IMR-90 (cell line): ENCODE measurements at regions not wholly inside any gene's neighbourhood (a gene's known extent, or its start where the extent isn't known, plus 50 kb on each side); places are given as distances from the start of the nearest gene placed in this dataset.
"Not testable (repeated sequence)": the region's sequence is repeated elsewhere in the genome, so short reads cannot be mapped to it uniquely, and the experiment has no call there.

Source experiments
- ATAC-seq: fragments of 200-7000 bp; cut with Tn5 transposase; 2 replicates; pipeline ENCODE4 v1.9.1; 2020; ENCODE audit warnings: low read depth, mild to moderate bottlenecking, moderate library complexity
- BruUV-seq: library from RNA; stranded (reverse); fragments of 400-500 nt; replicated peaks from 2 replicates; lab custom pipeline; 2021; lab: Mats Ljungman, UMichigan
- CTCF ChIA-PET: fragments of 300-600 bp; formaldehyde crosslinking; extraction: SDS; loops from one replicate; lab custom pipeline; 2021; ENCODE audit warnings: antibody characterized with exemption; lab: Yijun Ruan, JAX
- POLR2A ChIA-PET: fragments of 300-600 bp; sonication (Branson Sonifier 250); formaldehyde crosslinking; loops from one replicate; lab custom pipeline; 2022; ENCODE audit warnings: antibody characterized with exemption; ENCODE audit not compliant: unreplicated experiment; lab: Charles Lee
- DNase-seq: peaks from one replicate; pipeline ENCODE4 v3.0.0; 2013
- H2AFZ ChIP-seq: replicated peaks from 2 replicates; pipeline ENCODE3; 2013; ENCODE audit warnings: low read length, mild to moderate bottlenecking; ENCODE audit not compliant: poor library complexity
- H2AK5ac ChIP-seq: 2 replicates; pipeline ENCODE4 v1.6.1; 2013; ENCODE audit warnings: low read depth, low read length, inconsistent platforms
- H2AK9ac ChIP-seq: replicated peaks from 2 replicates; pipeline ENCODE3; 2013; ENCODE audit warnings: mild to moderate bottlenecking, low read depth, low read length, moderate library complexity; ENCODE audit not compliant: poor library complexity
- H2BK120ac ChIP-seq: 2 replicates; pipeline ENCODE4 v1.6.1; 2013; ENCODE audit warnings: low read depth, low read length, inconsistent platforms
- H2BK15ac ChIP-seq: 3 replicates; pipeline ENCODE4 v1.6.1; 2013; ENCODE audit warnings: low read depth, low read length, inconsistent platforms
- H2BK20ac ChIP-seq: 2 replicates; pipeline ENCODE4 v1.6.1; 2013; ENCODE audit warnings: low read depth, mild to moderate bottlenecking, inconsistent platforms, low read length, moderate library complexity
- H2BK5ac ChIP-seq: 2 replicates; pipeline ENCODE4 v1.6.1; 2013; ENCODE audit warnings: mild to moderate bottlenecking, low read depth, low read length, inconsistent platforms; ENCODE audit not compliant: poor library complexity, severe bottlenecking
- H3K14ac ChIP-seq: replicated peaks from 2 replicates; pipeline ENCODE4 v1.6.1; 2013; ENCODE audit warnings: low read depth, low read length, inconsistent platforms
- H3K18ac ChIP-seq: 2 replicates; pipeline ENCODE4 v1.6.1; 2013; ENCODE audit warnings: low read depth, low read length, control low read depth
- H3K23ac ChIP-seq: 2 replicates; pipeline ENCODE4 v1.6.1; 2013; ENCODE audit warnings: low read depth, low read length, inconsistent platforms
- H3K27ac ChIP-seq: 2 replicates; pipeline ENCODE4 v1.5.1; 2013; ENCODE audit warnings: mild to moderate bottlenecking, control low read depth, low read length; ENCODE audit not compliant: insufficient read depth
- H3K27me3 ChIP-seq: 2 replicates; pipeline ENCODE4 v1.6.1; 2013; ENCODE audit warnings: low read length; ENCODE audit not compliant: control insufficient read depth, insufficient read depth
- H3K36me3 ChIP-seq: 2 replicates; pipeline ENCODE4 v1.6.1; 2013; ENCODE audit warnings: low read length, mixed read lengths; ENCODE audit not compliant: control insufficient read depth, insufficient read depth
- H3K4ac ChIP-seq: 2 replicates; pipeline ENCODE4 v1.6.1; 2013; ENCODE audit warnings: low read depth, low read length, inconsistent platforms
- H3K4me1 ChIP-seq: 2 replicates; pipeline ENCODE4 v1.6.1; 2013; ENCODE audit warnings: low read length, mixed read lengths; ENCODE audit not compliant: control insufficient read depth, insufficient read depth
- H3K4me2 ChIP-seq: 2 replicates; pipeline ENCODE4 v1.6.1; 2013; ENCODE audit warnings: low read depth, mild to moderate bottlenecking, control low read depth, low read length, moderate library complexity
- H3K4me3 ChIP-seq: 2 replicates; pipeline ENCODE4 v1.5.1; 2013; ENCODE audit warnings: low read depth, mild to moderate bottlenecking, control low read depth, low read length, moderate library complexity; ENCODE audit not compliant: insufficient read depth
- H3K56ac ChIP-seq: 2 replicates; pipeline ENCODE4 v1.6.1; 2013; ENCODE audit warnings: low read length, inconsistent platforms; ENCODE audit not compliant: insufficient read depth; ENCODE audit errors: extremely low read depth
- H3K79me1 ChIP-seq, 2 experiments: 2 replicates each; pipeline ENCODE4 v1.6.1; 2013; ENCODE audit warnings: low read length in 2 of 2, inconsistent platforms in 1 of 2, low read depth in 1 of 2
- H3K9ac ChIP-seq: 2 replicates; pipeline ENCODE4 v1.6.1; 2013; ENCODE audit warnings: low read depth, low read length, control low read depth
- H3K9me1 ChIP-seq: 2 replicates; pipeline ENCODE4 v1.6.1; 2013; ENCODE audit warnings: low read length, inconsistent platforms; ENCODE audit not compliant: insufficient read depth
- H3K9me3 ChIP-seq: 2 replicates; pipeline ENCODE4 v1.6.1; 2013; ENCODE audit warnings: low read length; ENCODE audit not compliant: control insufficient read depth, insufficient read depth
- H4K20me1 ChIP-seq: 2 replicates; pipeline ENCODE4 v1.6.1; 2013; ENCODE audit warnings: low read length, inconsistent platforms; ENCODE audit not compliant: insufficient read depth
- H4K5ac ChIP-seq: 2 replicates; pipeline ENCODE4 v1.6.1; 2013; ENCODE audit warnings: mild to moderate bottlenecking, low read depth, low read length, control low read depth
- H4K8ac ChIP-seq, 2 experiments: 2 replicates each; pipeline ENCODE4 v1.6.1; 2013; ENCODE audit warnings: low read depth in 2 of 2, low read length in 2 of 2, control low read depth in 1 of 2, inconsistent platforms in 1 of 2
- H4K91ac ChIP-seq: 2 replicates; pipeline ENCODE4 v1.6.1; 2013; ENCODE audit warnings: low read depth, low read length, inconsistent platforms; ENCODE audit not compliant: insufficient read depth
- WGBS, 2 experiments: methylation state at CpG; one replicate each; pipeline versions ENCODE4 v1.1.5 to v1.1.7; 2013; ENCODE audit warnings: missing lambda C conversion rate in 2 of 2; ENCODE audit not compliant: insufficient read length in 1 of 2; ENCODE audit errors: extremely low coverage in 2 of 2; 5-methylcytosine and 5-hydroxymethylcytosine counted together
- dilution Hi-C: fragments of 300-500 bp; cut with HindIII; formaldehyde crosslinking; loops from one replicate; pipeline ENCODE4 v1.14.3; 2018; ENCODE audit warnings: low sequenced_read_pairs; ENCODE audit not compliant: unreplicated experiment
- in situ Hi-C: fragments of 300-500 bp; cut with MboI; formaldehyde crosslinking; loops from 3 replicates; pipeline ENCODE4 v1.14.3; 2019; ENCODE audit warnings: low sequenced_read_pairs, inconsistent platforms, mixed read lengths
- intact Hi-C: fragments of 100-400 bp; cut with micrococcal nuclease; formaldehyde crosslinking; loops from 2 replicates; pipeline ENCODE4 v1.10.0; 2022

- H3K9me1 ChIP-seq, H3K27me3 ChIP-seq, H2AK5ac ChIP-seq, H3K9ac ChIP-seq, H4K91ac ChIP-seq, H2AFZ ChIP-seq, H4K8ac ChIP-seq, dilution Hi-C loops, H3K9me3 ChIP-seq, H2AK9ac ChIP-seq, H2BK120ac ChIP-seq, H2BK5ac ChIP-seq, ATAC-seq, POLR2A ChIA-PET, H3K27ac ChIP-seq, H2BK15ac ChIP-seq, H3K56ac ChIP-seq, H3K36me3 ChIP-seq, H3K4me2 ChIP-seq, H3K18ac ChIP-seq, H3K4ac ChIP-seq, in situ Hi-C loops, DNase-seq, H4K5ac ChIP-seq, H4K20me1 ChIP-seq, CTCF ChIA-PET, H3K4me3 ChIP-seq, H3K14ac ChIP-seq, H3K23ac ChIP-seq, H3K79me1 ChIP-seq, H3K4me1 ChIP-seq, H2BK20ac ChIP-seq, intact Hi-C loops, BruUV-seq: not testable (repeated sequence)
- no CpG with 5 or more reads among the region's 12 CpGs for WGBS, 2 experiments
Measured at GRCh38 chr20:48514577-48514976, 313.2 kb downstream of the PREX1 start.

- DNase-seq, H3K18ac ChIP-seq, H3K9me1 ChIP-seq, POLR2A ChIA-PET, in situ Hi-C loops, H3K4me1 ChIP-seq, dilution Hi-C loops, H4K8ac ChIP-seq, H3K23ac ChIP-seq, H3K14ac ChIP-seq, ATAC-seq, BruUV-seq, H3K27ac ChIP-seq, H4K91ac ChIP-seq, H4K5ac ChIP-seq, H2AFZ ChIP-seq, H4K20me1 ChIP-seq, H3K79me1 ChIP-seq, H3K9ac ChIP-seq, H3K4me2 ChIP-seq, H2BK120ac ChIP-seq, H2AK9ac ChIP-seq, H3K56ac ChIP-seq, H3K4ac ChIP-seq, intact Hi-C loops, H3K4me3 ChIP-seq, H2AK5ac ChIP-seq, H2BK15ac ChIP-seq, H2BK20ac ChIP-seq, H2BK5ac ChIP-seq, H3K27me3 ChIP-seq, H3K9me3 ChIP-seq, CTCF ChIA-PET, H3K36me3 ChIP-seq: not testable (repeated sequence)
- WGBS, 2 experiments: 0% methylated on average over 1 of the region's 16 CpGs; no CpG with 5 or more reads in 1 of the 2 experiments
Measured at GRCh38 chr20:48512539-48512938, 315.3 kb downstream of the PREX1 start.
